NB4 (cell line): ENCODE measurements at regions not wholly inside any gene's neighbourhood (a gene's known extent, or its start where the extent isn't known, plus 50 kb on each side); places are given as distances from the start of the nearest gene placed in this dataset.

ENCODE experiments used
- TF ChIP-seq, protein P1 (sequence below): IDR thresholded peaks from 2 replicates; pipeline ENCODE4 v1.6.1; 2011; ENCODE audit warnings: low read depth, low read length
- TF ChIP-seq, protein P2 (sequence below): IDR thresholded peaks from one replicate; pipeline ENCODE4 v1.5.1; 2012; ENCODE audit warnings: low read depth, low read length

DNA sequence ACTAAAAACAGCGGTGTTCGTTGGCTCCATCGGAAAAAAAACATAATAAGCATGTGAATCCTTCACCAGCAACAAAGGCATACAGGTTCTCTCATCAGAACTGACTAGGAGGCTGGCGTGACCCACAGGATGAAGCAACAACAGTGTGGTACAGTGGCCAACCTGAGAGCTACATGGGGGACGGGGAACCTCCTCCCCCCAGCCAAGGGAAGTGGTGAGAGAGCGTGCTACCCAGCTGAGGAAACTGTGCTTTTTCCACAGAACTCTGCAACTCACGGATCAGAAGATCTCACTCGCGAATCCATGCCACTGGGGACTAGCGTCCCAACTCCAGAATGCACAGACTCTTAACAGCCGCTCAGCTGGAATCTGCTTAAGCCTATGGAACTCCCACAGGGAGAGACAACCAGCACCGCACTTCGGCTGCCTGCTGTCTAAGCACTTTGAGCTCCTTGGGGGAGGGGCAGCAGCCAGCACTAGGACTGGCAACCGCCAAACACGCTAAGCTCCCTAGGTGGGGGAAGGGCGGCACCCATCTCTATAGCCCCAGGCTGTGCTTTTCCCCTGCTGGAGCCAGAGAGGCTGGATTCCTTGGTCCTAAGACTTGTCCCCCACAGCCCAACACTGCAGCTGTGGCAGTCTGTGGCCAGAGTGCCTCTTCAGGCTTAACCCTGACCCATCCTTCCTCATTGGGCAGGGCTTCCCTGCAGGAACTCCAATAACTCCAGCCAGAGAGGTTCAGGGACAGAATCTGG is 538.3 kb upstream of the BTBD3 start:
- TF ChIP-seq, protein P1, sequence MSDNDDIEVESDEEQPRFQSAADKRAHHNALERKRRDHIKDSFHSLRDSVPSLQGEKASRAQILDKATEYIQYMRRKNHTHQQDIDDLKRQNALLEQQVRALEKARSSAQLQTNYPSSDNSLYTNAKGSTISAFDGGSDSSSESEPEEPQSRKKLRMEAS, result no peak
- TF ChIP-seq, protein P2, sequence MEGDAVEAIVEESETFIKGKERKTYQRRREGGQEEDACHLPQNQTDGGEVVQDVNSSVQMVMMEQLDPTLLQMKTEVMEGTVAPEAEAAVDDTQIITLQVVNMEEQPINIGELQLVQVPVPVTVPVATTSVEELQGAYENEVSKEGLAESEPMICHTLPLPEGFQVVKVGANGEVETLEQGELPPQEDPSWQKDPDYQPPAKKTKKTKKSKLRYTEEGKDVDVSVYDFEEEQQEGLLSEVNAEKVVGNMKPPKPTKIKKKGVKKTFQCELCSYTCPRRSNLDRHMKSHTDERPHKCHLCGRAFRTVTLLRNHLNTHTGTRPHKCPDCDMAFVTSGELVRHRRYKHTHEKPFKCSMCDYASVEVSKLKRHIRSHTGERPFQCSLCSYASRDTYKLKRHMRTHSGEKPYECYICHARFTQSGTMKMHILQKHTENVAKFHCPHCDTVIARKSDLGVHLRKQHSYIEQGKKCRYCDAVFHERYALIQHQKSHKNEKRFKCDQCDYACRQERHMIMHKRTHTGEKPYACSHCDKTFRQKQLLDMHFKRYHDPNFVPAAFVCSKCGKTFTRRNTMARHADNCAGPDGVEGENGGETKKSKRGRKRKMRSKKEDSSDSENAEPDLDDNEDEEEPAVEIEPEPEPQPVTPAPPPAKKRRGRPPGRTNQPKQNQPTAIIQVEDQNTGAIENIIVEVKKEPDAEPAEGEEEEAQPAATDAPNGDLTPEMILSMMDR, result no peak
